ENCODE measurements at regions not wholly inside any gene's neighbourhood (a gene's known extent, or its start where the extent isn't known, plus 50 kb on each side); places are given as distances from the start of the nearest gene placed in this dataset.

DNA sequence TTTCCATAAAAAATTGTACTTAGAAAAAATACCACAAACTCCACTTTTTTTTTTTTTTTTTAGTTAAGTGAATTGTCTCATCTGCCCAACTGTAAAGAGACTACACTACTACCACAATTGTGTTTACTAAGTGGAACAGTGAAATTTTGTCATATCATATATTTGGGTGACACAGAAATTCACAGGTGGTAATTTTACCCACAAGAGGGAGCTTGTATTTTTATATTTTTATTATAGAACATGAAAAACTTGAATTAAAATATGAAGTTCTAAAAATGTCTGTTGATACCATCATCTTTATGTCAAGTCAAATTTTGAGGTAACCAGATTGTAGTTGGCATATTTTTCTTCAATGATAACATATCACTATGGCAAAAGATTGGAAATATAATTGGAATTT is 329.4 kb upstream of the SOX5 start:
- no peak for DNase-seq (ENCODE audit: low read depth)

DNA sequence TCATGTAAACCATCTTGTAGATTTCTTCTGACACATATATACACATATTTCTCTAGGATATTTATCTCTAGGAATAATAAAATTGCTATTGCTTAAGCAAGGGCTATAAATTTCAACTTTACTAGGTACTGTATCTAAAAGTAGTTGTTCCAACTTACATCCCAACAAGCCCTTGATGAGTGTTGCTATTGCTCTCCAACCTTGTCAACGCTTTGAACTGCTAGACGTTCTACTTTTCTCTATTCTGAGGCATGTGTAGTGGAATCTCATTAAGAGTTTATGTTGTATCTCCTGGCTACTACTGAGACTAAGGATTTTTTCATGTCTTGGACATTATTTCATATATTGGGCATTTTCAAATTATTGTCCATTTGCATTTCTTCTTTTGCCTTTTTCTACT is 321.5 kb upstream of the SOX5 start:
- no peak for DNase-seq (ENCODE audit: low read depth)

- DNase-seq (ENCODE audit: low read depth), result no peak
These were observed 321.0 kb upstream of the SOX5 start for GRCh38 chr12:24270464-24270863.

DNA sequence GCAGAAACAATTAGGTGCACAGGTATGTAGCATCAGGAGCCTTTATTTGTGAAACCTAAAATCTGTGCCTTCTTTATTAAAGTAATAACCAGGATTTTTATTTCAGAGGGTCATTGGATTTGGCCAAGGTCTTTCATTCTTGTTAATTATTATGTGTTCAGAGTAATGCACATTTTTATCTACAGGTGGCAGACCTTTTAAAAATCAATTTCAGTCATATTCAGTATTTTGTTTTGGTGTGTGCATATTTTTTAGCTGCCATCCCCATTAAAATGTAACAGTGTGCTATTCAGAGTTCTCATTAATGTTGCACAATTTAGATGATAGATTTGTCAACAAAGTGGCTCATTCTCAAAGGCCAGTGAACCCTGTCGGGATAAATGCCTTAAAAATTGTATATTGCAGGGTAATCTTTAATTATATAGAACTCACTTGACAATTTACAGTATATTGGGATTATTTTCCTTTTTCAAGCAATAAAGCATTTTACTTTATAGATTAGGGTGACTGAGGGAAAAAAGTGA is 319.3 kb upstream of the SOX5 start:
- no peak for DNase-seq (ENCODE audit: low read depth)

DNA sequence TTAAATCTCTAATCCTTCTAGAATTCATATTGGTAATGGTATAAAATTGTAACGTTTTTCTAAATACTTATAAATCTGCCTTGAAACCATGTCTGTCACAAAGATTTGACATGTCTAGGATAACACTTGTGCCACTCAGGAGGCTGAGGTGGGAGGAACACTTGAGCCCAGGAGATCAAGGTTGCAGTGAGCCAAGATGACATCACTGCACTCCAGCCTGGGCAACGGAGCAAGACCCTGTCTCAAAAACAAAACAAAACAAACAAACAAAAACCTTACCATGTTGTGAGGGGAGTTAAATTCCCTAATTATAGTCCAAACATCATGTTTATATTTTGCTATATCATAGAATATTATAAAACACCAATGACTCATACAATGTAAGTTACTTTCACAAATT is 317.5 kb upstream of the SOX5 start:
- DNase-seq (ENCODE audit: low read depth), result no peak

DNA sequence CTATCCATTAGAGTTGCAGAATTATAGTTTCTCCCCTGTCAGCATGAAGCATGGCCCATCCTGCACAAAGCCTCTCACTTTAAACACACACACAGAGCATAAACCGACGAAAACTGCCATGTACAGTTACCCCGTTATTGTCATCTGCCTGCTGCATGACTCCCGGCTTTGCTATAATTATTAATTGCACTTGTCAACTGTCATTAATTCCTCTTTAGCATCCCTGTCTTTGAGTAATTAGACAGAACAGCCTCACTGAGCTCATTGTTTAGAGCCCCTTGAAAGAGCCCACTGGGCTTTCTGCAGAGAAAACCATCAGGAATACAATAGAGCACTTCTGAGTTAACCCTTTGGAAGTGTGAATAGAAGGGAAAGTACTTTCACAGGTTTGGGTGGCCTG is 307.2 kb upstream of the SOX5 start:
- DNase-seq (ENCODE audit: low read depth), result no peak

DNA sequence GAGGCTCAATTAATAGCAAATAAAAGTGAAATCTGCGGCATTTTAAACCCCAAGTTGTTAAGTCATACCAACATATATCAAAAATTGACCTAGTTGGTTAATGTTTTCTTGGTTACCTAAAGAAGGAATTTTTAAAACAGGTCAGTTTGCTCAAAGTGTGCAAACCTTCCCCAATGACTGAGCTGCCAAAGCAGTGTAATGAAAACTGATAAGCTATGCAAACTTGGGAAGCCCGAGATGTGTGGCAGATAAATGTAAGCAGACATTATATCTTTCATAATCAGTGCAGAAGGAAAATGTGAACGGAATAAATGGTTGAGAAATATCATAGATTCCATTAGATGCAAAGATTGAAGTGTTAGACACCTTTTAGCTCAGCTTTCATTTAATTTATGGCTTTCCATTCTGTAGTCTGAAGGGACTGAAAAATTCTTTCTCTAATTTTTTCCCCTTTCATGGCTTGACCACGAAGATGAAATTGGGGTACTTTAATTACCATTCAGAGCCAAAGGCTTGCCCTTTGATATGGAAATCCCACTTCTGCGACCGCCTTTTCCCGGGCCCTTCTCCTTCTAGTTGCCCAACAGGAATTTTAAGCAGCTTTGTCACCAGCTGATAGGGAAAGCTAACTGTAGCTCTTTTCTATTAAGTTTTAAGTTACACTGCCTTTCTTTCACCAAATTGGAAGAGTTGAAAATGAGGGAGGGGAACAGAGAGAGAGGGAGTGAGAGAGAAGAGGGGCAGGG is 306.6 kb upstream of the SOX5 start:
- DNase-seq (ENCODE audit: low read depth), result no peak

GRCh38 chr12:24252602-24253001 is 303.1 kb upstream of the SOX5 start:
- no peak for DNase-seq (ENCODE audit: low read depth)

- DNase-seq (ENCODE audit: low read depth), result no peak
These were observed 297.5 kb upstream of the SOX5 start for GRCh38 chr12:24246934-24247333.

GRCh38 chr12:24246376-24246775 is 296.9 kb upstream of the SOX5 start:
- no peak for DNase-seq (ENCODE audit: low read depth)

DNA sequence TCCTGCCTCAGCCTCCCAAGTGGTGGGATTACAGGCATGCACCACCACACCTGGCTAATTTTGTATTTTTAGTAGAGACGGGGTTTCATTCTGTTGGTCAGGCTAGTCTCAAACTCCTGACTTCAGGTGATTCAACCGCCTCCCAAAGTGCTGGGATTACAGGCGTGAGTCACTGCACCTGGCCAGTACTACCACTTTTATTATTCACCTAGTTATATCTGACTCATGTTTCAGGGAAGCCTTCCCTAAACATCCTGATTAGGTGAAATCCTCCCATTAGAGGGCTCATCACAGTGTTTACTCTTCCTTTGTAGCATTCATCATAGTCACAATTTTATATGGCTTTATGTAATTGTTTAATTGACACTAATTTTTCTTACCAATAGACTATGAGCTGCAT is 295.3 kb upstream of the SOX5 start:
- DNase-seq (ENCODE audit: low read depth), result no peak

DNA sequence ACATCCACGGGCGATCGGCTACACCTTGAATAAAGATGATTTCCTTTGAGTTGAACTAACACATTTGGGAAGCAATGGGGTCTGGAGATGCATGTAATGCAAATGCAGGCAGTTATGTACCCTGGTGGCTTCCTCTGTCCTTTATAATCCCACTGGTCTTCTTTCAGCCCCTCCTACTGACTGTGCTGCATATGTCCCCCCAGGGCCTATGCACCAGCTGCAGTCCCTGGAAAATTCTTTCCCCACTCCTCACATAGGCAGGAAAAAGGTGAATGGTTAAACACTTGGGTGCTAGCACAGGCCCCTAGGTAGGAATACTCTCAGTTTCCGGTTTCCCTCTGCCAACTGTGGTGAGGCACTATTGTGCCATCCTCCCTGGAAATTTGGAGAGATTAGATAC is 294.8 kb upstream of the SOX5 start:
- DNase-seq (ENCODE audit: low read depth), result no peak

DNA sequence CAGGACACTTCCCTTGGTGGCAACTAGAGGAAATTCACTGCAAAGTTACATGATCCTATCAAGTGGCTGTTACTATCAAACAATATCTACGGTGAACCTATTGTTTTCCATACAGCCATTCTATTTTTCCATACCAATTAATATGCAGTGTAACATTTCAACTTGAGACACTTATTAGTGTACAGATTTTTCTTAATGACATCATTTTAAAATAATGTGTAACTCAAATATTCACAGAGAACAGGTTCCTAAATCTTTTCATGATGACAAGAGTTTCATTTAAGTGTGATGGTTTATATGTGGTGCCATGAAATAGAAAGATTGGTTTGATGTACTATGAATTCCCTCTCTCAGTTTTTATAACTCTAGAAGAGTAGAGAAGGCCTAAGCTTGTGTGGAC is 291.2 kb upstream of the SOX5 start:
- no peak for DNase-seq (ENCODE audit: low read depth)

DNA sequence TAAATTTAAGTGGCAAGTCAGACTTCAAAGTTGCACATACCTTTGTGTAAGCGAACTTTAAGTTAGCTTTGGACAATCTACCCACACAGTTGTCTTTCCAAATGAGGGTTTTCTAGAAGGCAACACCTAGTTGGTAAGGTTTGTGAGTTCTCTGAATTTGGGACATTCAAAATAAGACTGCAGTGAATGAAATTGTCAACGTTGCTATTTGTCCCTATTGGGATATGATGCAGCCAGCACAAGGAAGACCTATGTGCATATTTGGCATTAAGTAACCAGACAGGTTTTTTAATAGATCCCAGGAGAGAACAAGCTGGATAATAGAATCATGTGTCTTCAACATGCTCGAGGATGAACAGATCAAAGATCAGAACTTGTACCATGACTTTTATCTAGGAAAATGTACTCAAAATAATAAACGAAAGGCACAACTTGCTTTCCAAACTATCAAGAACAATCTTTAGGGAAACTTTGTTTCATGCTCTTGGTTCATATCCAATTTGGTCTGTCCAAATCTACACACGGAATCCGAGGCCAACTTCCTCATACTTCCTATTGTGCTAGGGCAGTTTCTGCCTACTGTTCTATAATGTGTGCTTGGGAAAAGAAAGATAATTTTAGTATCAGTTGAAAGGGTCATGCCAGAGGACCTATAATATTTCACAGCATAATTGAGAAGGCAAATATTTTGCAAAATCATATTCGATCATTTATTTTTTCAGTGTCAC is 284.2 kb upstream of the SOX5 start:
- no peak for DNase-seq (ENCODE audit: low read depth)

GRCh38 chr12:24232531-24232930 is 283.1 kb upstream of the SOX5 start:
- DNase-seq (ENCODE audit: low read depth), result no peak

DNA sequence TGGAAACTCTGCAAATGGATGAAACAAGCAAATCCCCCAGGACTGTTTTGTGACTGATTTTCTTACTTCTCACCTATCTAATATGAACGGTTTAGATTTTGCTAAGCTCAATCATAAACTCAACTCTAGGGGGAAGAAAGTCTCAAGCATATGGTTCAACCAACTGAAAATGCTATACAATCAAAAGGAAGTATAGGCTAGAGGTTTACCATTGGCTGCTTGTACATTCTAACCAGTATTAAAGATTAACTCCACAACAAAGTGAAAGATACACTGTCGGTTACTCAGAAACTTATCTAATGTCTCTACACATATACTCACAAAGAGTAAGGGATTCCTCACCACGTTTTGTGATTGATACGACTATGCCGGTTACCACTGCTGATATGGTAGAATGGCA is 281.8 kb upstream of the SOX5 start:
- DNase-seq (ENCODE audit: low read depth), result no peak

DNA sequence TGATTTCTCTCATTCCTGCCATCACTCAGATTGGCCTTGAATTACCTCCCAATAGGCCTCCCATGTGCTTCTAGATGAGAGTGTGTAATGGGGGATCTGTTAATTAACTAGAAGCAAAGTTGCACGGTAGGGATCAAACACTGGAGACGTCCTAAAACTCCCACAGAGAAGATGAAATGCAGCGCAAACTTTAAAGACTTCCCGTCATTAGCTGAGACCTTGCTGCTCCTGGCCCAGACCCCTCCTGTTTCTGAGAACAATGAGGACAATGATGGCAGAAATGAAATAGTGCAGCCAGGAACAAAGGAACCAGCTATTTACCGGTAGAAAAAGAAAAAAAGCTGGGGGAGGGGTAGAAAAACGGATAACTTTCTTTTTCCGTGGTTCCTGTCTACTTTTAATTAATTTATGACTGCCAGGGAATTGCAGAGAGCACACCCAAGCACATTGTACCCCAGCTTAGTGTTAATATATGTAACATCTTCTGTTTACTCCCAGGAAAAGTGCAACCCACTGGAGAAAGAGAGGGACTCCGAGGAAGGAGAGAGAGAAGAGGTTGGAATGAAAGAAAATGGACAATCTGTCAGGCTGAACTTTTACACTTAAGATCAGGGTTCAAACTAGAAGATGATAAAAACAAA is 280.7 kb upstream of the SOX5 start:
- no peak for DNase-seq (ENCODE audit: low read depth)

DNA sequence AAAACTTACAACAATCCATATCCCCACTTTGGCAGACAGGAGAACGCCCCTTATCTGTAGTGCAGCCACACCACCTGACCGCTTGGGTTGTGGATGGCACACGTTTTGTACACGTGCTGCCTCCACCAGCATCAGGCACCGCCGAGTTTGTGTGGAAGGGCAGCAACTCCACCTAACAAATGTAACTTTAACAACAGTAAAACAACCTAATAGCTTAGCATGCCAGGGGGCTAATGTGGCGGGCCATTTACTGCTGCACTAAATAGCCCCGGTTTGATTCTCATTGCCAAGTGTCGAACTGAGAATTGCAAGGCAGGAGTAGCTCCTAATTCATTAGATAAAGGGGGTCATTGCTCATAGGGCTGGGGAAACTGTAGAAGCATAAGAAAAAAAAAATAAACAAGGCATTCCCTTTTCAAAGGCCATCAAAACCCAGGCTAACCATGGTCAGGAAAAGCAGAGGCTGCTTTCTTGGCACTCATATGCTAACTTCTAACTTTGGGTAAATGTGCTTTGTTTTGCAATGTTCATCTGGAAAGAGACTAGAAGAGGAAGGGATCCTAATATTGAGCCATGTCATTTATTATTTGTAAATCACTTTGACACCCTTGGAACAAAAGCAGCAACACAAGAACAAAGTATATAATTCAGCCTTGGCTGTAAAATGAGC is 279.7 kb upstream of the SOX5 start:
- no peak for DNase-seq (ENCODE audit: low read depth)

- no peak for DNase-seq (ENCODE audit: low read depth)
These were observed 278.9 kb upstream of the SOX5 start for GRCh38 chr12:24228371-24228770.

- no peak for DNase-seq (ENCODE audit: low read depth)
These were observed 278.1 kb upstream of the SOX5 start for GRCh38 chr12:24227551-24227950.

GRCh38 chr12:24226745-24227350 is 277.4 kb upstream of the SOX5 start:
- DNase-seq (ENCODE audit: low read depth), result no peak

GRCh38 chr12:24224401-24224800 is 274.9 kb upstream of the SOX5 start:
- DNase-seq (ENCODE audit: low read depth), result no peak

Data from forelimb muscle (tissue), 1 donor.